IMR-90 (cell line): ENCODE measurements at regions not wholly inside any gene's neighbourhood (a gene's known extent, or its start where the extent isn't known, plus 50 kb on each side); places are given as distances from the start of the nearest gene placed in this dataset.

ENCODE experiments used
- ATAC-seq: fragments of 200-7000 bp; cut with Tn5 transposase; 2 replicates; pipeline ENCODE4 v1.9.1; 2020; ENCODE audit warnings: low read depth, mild to moderate bottlenecking, moderate library complexity
- BruUV-seq: library from RNA; stranded (reverse); fragments of 400-500 nt; replicated peaks from 2 replicates; lab custom pipeline; 2021; lab: Mats Ljungman, UMichigan
- CTCF ChIA-PET: fragments of 300-600 bp; formaldehyde crosslinking; extraction: SDS; loops from one replicate; lab custom pipeline; 2021; ENCODE audit warnings: antibody characterized with exemption; lab: Yijun Ruan, JAX
- POLR2A ChIA-PET: fragments of 300-600 bp; sonication (Branson Sonifier 250); formaldehyde crosslinking; loops from one replicate; lab custom pipeline; 2022; ENCODE audit warnings: antibody characterized with exemption; ENCODE audit not compliant: unreplicated experiment; lab: Charles Lee
- DNase-seq: peaks from one replicate; pipeline ENCODE4 v3.0.0; 2013
- H2AFZ ChIP-seq: replicated peaks from 2 replicates; pipeline ENCODE3; 2013; ENCODE audit warnings: low read length, mild to moderate bottlenecking; ENCODE audit not compliant: poor library complexity
- H2AK5ac ChIP-seq: 2 replicates; pipeline ENCODE4 v1.6.1; 2013; ENCODE audit warnings: low read depth, low read length, inconsistent platforms
- H2AK9ac ChIP-seq: replicated peaks from 2 replicates; pipeline ENCODE3; 2013; ENCODE audit warnings: mild to moderate bottlenecking, low read depth, low read length, moderate library complexity; ENCODE audit not compliant: poor library complexity
- H2BK120ac ChIP-seq: 2 replicates; pipeline ENCODE4 v1.6.1; 2013; ENCODE audit warnings: low read depth, low read length, inconsistent platforms
- H2BK15ac ChIP-seq: 3 replicates; pipeline ENCODE4 v1.6.1; 2013; ENCODE audit warnings: low read depth, low read length, inconsistent platforms
- H2BK20ac ChIP-seq: 2 replicates; pipeline ENCODE4 v1.6.1; 2013; ENCODE audit warnings: low read depth, mild to moderate bottlenecking, inconsistent platforms, low read length, moderate library complexity
- H2BK5ac ChIP-seq: 2 replicates; pipeline ENCODE4 v1.6.1; 2013; ENCODE audit warnings: mild to moderate bottlenecking, low read depth, low read length, inconsistent platforms; ENCODE audit not compliant: poor library complexity, severe bottlenecking
- H3K14ac ChIP-seq: replicated peaks from 2 replicates; pipeline ENCODE4 v1.6.1; 2013; ENCODE audit warnings: low read depth, low read length, inconsistent platforms
- H3K18ac ChIP-seq: 2 replicates; pipeline ENCODE4 v1.6.1; 2013; ENCODE audit warnings: low read depth, low read length, control low read depth
- H3K23ac ChIP-seq: 2 replicates; pipeline ENCODE4 v1.6.1; 2013; ENCODE audit warnings: low read depth, low read length, inconsistent platforms
- H3K27ac ChIP-seq: 2 replicates; pipeline ENCODE4 v1.5.1; 2013; ENCODE audit warnings: mild to moderate bottlenecking, control low read depth, low read length; ENCODE audit not compliant: insufficient read depth
- H3K27me3 ChIP-seq: 2 replicates; pipeline ENCODE4 v1.6.1; 2013; ENCODE audit warnings: low read length; ENCODE audit not compliant: control insufficient read depth, insufficient read depth
- H3K36me3 ChIP-seq: 2 replicates; pipeline ENCODE4 v1.6.1; 2013; ENCODE audit warnings: low read length, mixed read lengths; ENCODE audit not compliant: control insufficient read depth, insufficient read depth
- H3K4ac ChIP-seq: 2 replicates; pipeline ENCODE4 v1.6.1; 2013; ENCODE audit warnings: low read depth, low read length, inconsistent platforms
- H3K4me1 ChIP-seq: 2 replicates; pipeline ENCODE4 v1.6.1; 2013; ENCODE audit warnings: low read length, mixed read lengths; ENCODE audit not compliant: control insufficient read depth, insufficient read depth
- H3K4me2 ChIP-seq: 2 replicates; pipeline ENCODE4 v1.6.1; 2013; ENCODE audit warnings: low read depth, mild to moderate bottlenecking, control low read depth, low read length, moderate library complexity
- H3K4me3 ChIP-seq: 2 replicates; pipeline ENCODE4 v1.5.1; 2013; ENCODE audit warnings: low read depth, mild to moderate bottlenecking, control low read depth, low read length, moderate library complexity; ENCODE audit not compliant: insufficient read depth
- H3K56ac ChIP-seq: 2 replicates; pipeline ENCODE4 v1.6.1; 2013; ENCODE audit warnings: low read length, inconsistent platforms; ENCODE audit not compliant: insufficient read depth; ENCODE audit errors: extremely low read depth
- H3K79me1 ChIP-seq, 2 experiments: 2 replicates each; pipeline ENCODE4 v1.6.1; 2013; ENCODE audit warnings: low read length in 2 of 2, inconsistent platforms in 1 of 2, low read depth in 1 of 2
- H3K9ac ChIP-seq: 2 replicates; pipeline ENCODE4 v1.6.1; 2013; ENCODE audit warnings: low read depth, low read length, control low read depth
- H3K9me1 ChIP-seq: 2 replicates; pipeline ENCODE4 v1.6.1; 2013; ENCODE audit warnings: low read length, inconsistent platforms; ENCODE audit not compliant: insufficient read depth
- H3K9me3 ChIP-seq: 2 replicates; pipeline ENCODE4 v1.6.1; 2013; ENCODE audit warnings: low read length; ENCODE audit not compliant: control insufficient read depth, insufficient read depth
- H4K20me1 ChIP-seq: 2 replicates; pipeline ENCODE4 v1.6.1; 2013; ENCODE audit warnings: low read length, inconsistent platforms; ENCODE audit not compliant: insufficient read depth
- H4K5ac ChIP-seq: 2 replicates; pipeline ENCODE4 v1.6.1; 2013; ENCODE audit warnings: mild to moderate bottlenecking, low read depth, low read length, control low read depth
- H4K8ac ChIP-seq, 2 experiments: 2 replicates each; pipeline ENCODE4 v1.6.1; 2013; ENCODE audit warnings: low read depth in 2 of 2, low read length in 2 of 2, control low read depth in 1 of 2, inconsistent platforms in 1 of 2
- H4K91ac ChIP-seq: 2 replicates; pipeline ENCODE4 v1.6.1; 2013; ENCODE audit warnings: low read depth, low read length, inconsistent platforms; ENCODE audit not compliant: insufficient read depth
- BHLHE40 ChIP-seq: fragments of 150-350 bp; IDR thresholded peaks from 2 replicates; pipeline ENCODE4 v1.6.1; 2016; ENCODE audit warnings: mild to moderate bottlenecking, low read depth, low read length
- CEBPB ChIP-seq: IDR thresholded peaks from 2 replicates; pipeline ENCODE4 v1.6.1; 2012; ENCODE audit warnings: low read depth, low read length, improper control_type of control experiment
- CHD1 ChIP-seq: IDR thresholded peaks from 2 replicates; pipeline ENCODE4 v1.6.1; 2012; ENCODE audit warnings: low read depth, low read length, improper control_type of control experiment
- ELK1 ChIP-seq: fragments of 150-350 bp; IDR thresholded peaks from 2 replicates; pipeline ENCODE4 v1.6.1; 2016; ENCODE audit warnings: low read depth, mild to moderate bottlenecking, low read length, moderate library complexity, borderline replicate concordance
- FOS ChIP-seq: fragments of 150-350 bp; IDR thresholded peaks from 2 replicates; pipeline ENCODE4 v1.6.1; 2016; ENCODE audit warnings: low read depth, low read length
- MAFK ChIP-seq: IDR thresholded peaks from 2 replicates; pipeline ENCODE4 v1.6.1; 2012; ENCODE audit warnings: low read depth, low read length, improper control_type of control experiment
- MAZ ChIP-seq: IDR thresholded peaks from 2 replicates; pipeline ENCODE4 v1.6.1; 2012; ENCODE audit warnings: low read depth, mild to moderate bottlenecking, low read length, improper control_type of control experiment, moderate library complexity, borderline replicate concordance
- MXI1 ChIP-seq: IDR thresholded peaks from 2 replicates; pipeline ENCODE4 v1.6.1; 2012; ENCODE audit warnings: low read depth, mild to moderate bottlenecking, low read length, moderate library complexity, borderline replicate concordance
- NFE2L2 ChIP-seq: fragments of 150-350 bp; IDR thresholded peaks from 2 replicates; pipeline ENCODE4 v1.6.1; 2016; ENCODE audit warnings: low read depth, mild to moderate bottlenecking, low read length
- POLR2A ChIP-seq: IDR thresholded peaks from 2 replicates; pipeline ENCODE4 v1.6.1; 2012; ENCODE audit warnings: mild to moderate bottlenecking, low read depth, low read length
- RAD21 ChIP-seq: IDR thresholded peaks from 2 replicates; pipeline ENCODE4 v1.6.1; 2012; ENCODE audit warnings: low read length, improper control_type of control experiment
- RCOR1 ChIP-seq: IDR thresholded peaks from 2 replicates; pipeline ENCODE4 v1.6.1; 2012; ENCODE audit warnings: mild to moderate bottlenecking, low read length, improper control_type of control experiment; ENCODE audit not compliant: insufficient replicate concordance
- RFX5 ChIP-seq: IDR thresholded peaks from 2 replicates; pipeline ENCODE4 v1.8.0; 2012; ENCODE audit warnings: low read depth, mild to moderate bottlenecking, low read length, moderate library complexity
- SMC3 ChIP-seq: fragments of 150-350 bp; IDR thresholded peaks from 2 replicates; pipeline ENCODE4 v1.6.1; 2016; ENCODE audit warnings: low read depth, mild to moderate bottlenecking, antibody characterized with exemption, low read length, moderate library complexity
- WGBS, 2 experiments: methylation state at CpG; one replicate each; pipeline versions ENCODE4 v1.1.5 to v1.1.7; 2013; ENCODE audit warnings: missing lambda C conversion rate in 2 of 2; ENCODE audit not compliant: insufficient read length in 1 of 2; ENCODE audit errors: extremely low coverage in 2 of 2; 5-methylcytosine and 5-hydroxymethylcytosine counted together
- dilution Hi-C: fragments of 300-500 bp; cut with HindIII; formaldehyde crosslinking; loops from one replicate; pipeline ENCODE4 v1.14.3; 2018; ENCODE audit warnings: low sequenced_read_pairs; ENCODE audit not compliant: unreplicated experiment
- in situ Hi-C: fragments of 300-500 bp; cut with MboI; formaldehyde crosslinking; loops from 3 replicates; pipeline ENCODE4 v1.14.3; 2019; ENCODE audit warnings: low sequenced_read_pairs, inconsistent platforms, mixed read lengths
- intact Hi-C: fragments of 100-400 bp; cut with micrococcal nuclease; formaldehyde crosslinking; loops from 2 replicates; pipeline ENCODE4 v1.10.0; 2022
- TF ChIP-seq, protein P1 (sequence below): conservative IDR thresholded peaks from 2 replicates; pipeline ENCODE4 v1.5.1; 2012; ENCODE audit warnings: mild to moderate bottlenecking, low read depth, low read length, improper control_type of control experiment
- TF ChIP-seq, protein P2 (sequence below): fragments of 150-350 bp; IDR thresholded peaks from 2 replicates; pipeline ENCODE4 v1.6.1; 2017; ENCODE audit warnings: mild to moderate bottlenecking, antibody characterized with exemption, low read length, low read depth

- H3K27me3 ChIP-seq = no peaks in the 10 kb centered on the region
- H4K5ac ChIP-seq = no peak overlapping the region
- H3K4me2 ChIP-seq = no peak overlapping the region
- no peak overlapping the region for H3K56ac ChIP-seq
- intact Hi-C loops = no loop called here
- ATAC-seq (no peak), DNase-seq (no peak)
- H3K14ac ChIP-seq = no peak overlapping the region
- H2BK120ac ChIP-seq = no peak overlapping the region
- no peak overlapping the region for H4K8ac ChIP-seq
- in situ Hi-C loops = no loop called here
- H2BK20ac ChIP-seq = no peak overlapping the region
- no peak overlapping the region for H2AFZ ChIP-seq
- no peaks in the 10 kb centered on the region for H3K9me1 ChIP-seq
- WGBS, 2 experiments = no CpG with 5 or more reads among the region's 4 CpGs
- peaks cover 10% of the 10 kb centered on the region for H3K9me3 ChIP-seq
- H3K23ac ChIP-seq = no peak overlapping the region
- H2BK15ac ChIP-seq = no peak overlapping the region
- CTCF ChIA-PET = no interaction called here
- H4K20me1 ChIP-seq = no peaks in the 10 kb centered on the region
- H3K79me1 ChIP-seq = no peaks in the 10 kb centered on the region
- no TSS peak for BruUV-seq
- no peak overlapping the region for H2AK9ac ChIP-seq
- no peak overlapping the region for H3K9ac ChIP-seq
- POLR2A ChIA-PET = no interaction called here
- H4K91ac ChIP-seq = no peak overlapping the region
- no peak overlapping the region for H2BK5ac ChIP-seq
- no peak overlapping the region for H3K4ac ChIP-seq
- no peak overlapping the region for H3K18ac ChIP-seq
- H3K4me3 ChIP-seq = no peak overlapping the region
- TF ChIP-seq, protein P1, sequence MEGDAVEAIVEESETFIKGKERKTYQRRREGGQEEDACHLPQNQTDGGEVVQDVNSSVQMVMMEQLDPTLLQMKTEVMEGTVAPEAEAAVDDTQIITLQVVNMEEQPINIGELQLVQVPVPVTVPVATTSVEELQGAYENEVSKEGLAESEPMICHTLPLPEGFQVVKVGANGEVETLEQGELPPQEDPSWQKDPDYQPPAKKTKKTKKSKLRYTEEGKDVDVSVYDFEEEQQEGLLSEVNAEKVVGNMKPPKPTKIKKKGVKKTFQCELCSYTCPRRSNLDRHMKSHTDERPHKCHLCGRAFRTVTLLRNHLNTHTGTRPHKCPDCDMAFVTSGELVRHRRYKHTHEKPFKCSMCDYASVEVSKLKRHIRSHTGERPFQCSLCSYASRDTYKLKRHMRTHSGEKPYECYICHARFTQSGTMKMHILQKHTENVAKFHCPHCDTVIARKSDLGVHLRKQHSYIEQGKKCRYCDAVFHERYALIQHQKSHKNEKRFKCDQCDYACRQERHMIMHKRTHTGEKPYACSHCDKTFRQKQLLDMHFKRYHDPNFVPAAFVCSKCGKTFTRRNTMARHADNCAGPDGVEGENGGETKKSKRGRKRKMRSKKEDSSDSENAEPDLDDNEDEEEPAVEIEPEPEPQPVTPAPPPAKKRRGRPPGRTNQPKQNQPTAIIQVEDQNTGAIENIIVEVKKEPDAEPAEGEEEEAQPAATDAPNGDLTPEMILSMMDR = no peak
- no peak for TF ChIP-seq ELK1
- no peak for TF ChIP-seq CEBPB
- TF ChIP-seq SMC3 = no peak
- no peak for TF ChIP-seq RAD21
- no peak for TF ChIP-seq RFX5
- TF ChIP-seq MXI1 = no peak
- no peak for TF ChIP-seq BHLHE40
- no peak for TF ChIP-seq POLR2A
- no peak for TF ChIP-seq NFE2L2
- TF ChIP-seq FOS = no peak
- no peak for TF ChIP-seq RCOR1
- TF ChIP-seq CHD1 = no peak
- no peak for TF ChIP-seq MAFK
- TF ChIP-seq MAZ = no peak
- TF ChIP-seq, protein P2, sequence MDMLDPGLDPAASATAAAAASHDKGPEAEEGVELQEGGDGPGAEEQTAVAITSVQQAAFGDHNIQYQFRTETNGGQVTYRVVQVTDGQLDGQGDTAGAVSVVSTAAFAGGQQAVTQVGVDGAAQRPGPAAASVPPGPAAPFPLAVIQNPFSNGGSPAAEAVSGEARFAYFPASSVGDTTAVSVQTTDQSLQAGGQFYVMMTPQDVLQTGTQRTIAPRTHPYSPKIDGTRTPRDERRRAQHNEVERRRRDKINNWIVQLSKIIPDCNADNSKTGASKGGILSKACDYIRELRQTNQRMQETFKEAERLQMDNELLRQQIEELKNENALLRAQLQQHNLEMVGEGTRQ = no peak
- H2AK5ac ChIP-seq = no peak overlapping the region
- dilution Hi-C loops = no loop called here
- H3K36me3 ChIP-seq = no peaks in the 10 kb centered on the region
- H3K4me1 ChIP-seq = no peaks in the 10 kb centered on the region
- H3K27ac ChIP-seq = no peak overlapping the region
These were observed 196.2 kb upstream of the CNTN4 start for GRCh38 chr3:1902416-1902815.
